Neural cell (in vitro differentiated cells): ENCODE measurements at regions not wholly inside any gene's neighbourhood (a gene's known extent, or its start where the extent isn't known, plus 50 kb on each side); places are given as distances from the start of the nearest gene placed in this dataset.

Source experiments
- H2AFZ ChIP-seq: fragments of 200-600, 300-800 bp; sonication (generic), shearing (Covaris generic); 2 replicates; pipeline ENCODE4 v1.6.0; 2014; ENCODE audit warnings: low read depth, mild to moderate bottlenecking, antibody characterized with exemption, low read length, moderate library complexity
- H3F3A ChIP-seq: fragments of 200-600 bp; shearing (Covaris generic); 2 replicates; pipeline ENCODE4 v1.6.1; 2016; ENCODE audit warnings: mild to moderate bottlenecking, moderate library complexity, mixed read lengths, antibody characterized with exemption, low read length; ENCODE audit not compliant: insufficient read depth, poor library complexity, severe bottlenecking
- H3K27ac ChIP-seq: fragments of 200-600, 300-800 bp; sonication (generic), shearing (Covaris generic); 2 replicates; pipeline ENCODE4 v1.5.1; 2014; ENCODE audit warnings: mild to moderate bottlenecking, low read length, moderate library complexity
- H3K27me3 ChIP-seq: fragments of 300-800, 200-600 bp; sonication (generic), shearing (Covaris generic); 2 replicates; pipeline ENCODE4 v1.6.0; 2014; ENCODE audit warnings: mild to moderate bottlenecking, low read depth, low read length, moderate library complexity; ENCODE audit not compliant: insufficient read depth
- H3K36me3 ChIP-seq: fragments of 300-800, 200-600 bp; sonication (generic), shearing (Covaris generic); 2 replicates; pipeline ENCODE4 v1.5.1; 2014; ENCODE audit warnings: mild to moderate bottlenecking, antibody characterized with exemption, low read length, moderate library complexity; ENCODE audit not compliant: insufficient read depth
- H3K4me2 ChIP-seq: fragments of 300-800, 200-600 bp; sonication (generic), shearing (Covaris generic); 2 replicates; pipeline ENCODE4 v1.6.0; 2014; ENCODE audit warnings: mild to moderate bottlenecking, low read length
- H3K4me3 ChIP-seq: fragments of 300-800, 200-600 bp; sonication (generic), shearing (Covaris generic); 2 replicates; pipeline ENCODE4 v1.5.1; 2014; ENCODE audit warnings: mild to moderate bottlenecking, low read length, moderate library complexity
- H3K79me2 ChIP-seq: fragments of 200-600 bp; shearing (Covaris generic); replicated peaks from 2 replicates; pipeline ENCODE4 v1.6.0; 2014; ENCODE audit warnings: mild to moderate bottlenecking, low read length, moderate library complexity; ENCODE audit not compliant: insufficient read depth
- H3K9ac ChIP-seq: fragments of 300-800, 200-600 bp; sonication (generic), shearing (Covaris generic); 2 replicates; pipeline ENCODE4 v1.6.1; 2016; ENCODE audit warnings: mild to moderate bottlenecking, low read length, mixed read lengths
- H3K9me2 ChIP-seq: fragments of 200-600 bp; shearing (Covaris generic); 2 replicates; pipeline ENCODE4 v1.6.1; 2016; ENCODE audit warnings: mild to moderate bottlenecking, low read length, mixed read lengths; ENCODE audit not compliant: insufficient read depth
- H3K9me3 ChIP-seq: fragments of 200-600, 300-800 bp; sonication (generic), shearing (Covaris generic); 2 replicates; pipeline ENCODE4 v1.6.1; 2016; ENCODE audit warnings: mild to moderate bottlenecking, mixed run types, low read length, moderate library complexity, mixed read lengths
- H4K20me1 ChIP-seq: fragments of 200-600 bp; shearing (Covaris generic); 2 replicates; pipeline ENCODE4 v1.6.1; 2016; ENCODE audit warnings: mild to moderate bottlenecking, mixed run types; ENCODE audit not compliant: insufficient read depth
- CTCF ChIP-seq: fragments of 450-650 bp; IDR thresholded peaks from 2 replicates; pipeline ENCODE4 v1.5.1; 2014; ENCODE audit warnings: antibody characterized with exemption, mild to moderate bottlenecking, moderate library complexity; ENCODE audit not compliant: poor library complexity, severe bottlenecking
- EP300 ChIP-seq: fragments of 450-650 bp; conservative IDR thresholded peaks from 2 replicates; pipeline ENCODE4 v1.6.1; 2014; ENCODE audit warnings: antibody characterized with exemption, mild to moderate bottlenecking, moderate library complexity; ENCODE audit not compliant: poor library complexity, severe bottlenecking
- EZH2 ChIP-seq: fragments of 200-600, 300-800 bp; shearing (Covaris generic), sonication (generic); IDR thresholded peaks from 2 replicates; pipeline ENCODE4 v1.6.1; 2014; ENCODE audit warnings: antibody characterized with exemption, low read length, borderline replicate concordance, mild to moderate bottlenecking; ENCODE audit not compliant: insufficient read depth, poor library complexity, severe bottlenecking
- MXI1 ChIP-seq: fragments of 450-650 bp; conservative IDR thresholded peaks from 2 replicates; pipeline ENCODE4 v1.6.1; 2014; ENCODE audit warnings: antibody characterized with exemption, mild to moderate bottlenecking; ENCODE audit not compliant: poor library complexity, severe bottlenecking
- POLR2AphosphoS5 ChIP-seq: IDR thresholded peaks from 2 replicates; pipeline ENCODE4 v1.6.1; 2012
- RAD21 ChIP-seq: fragments of 450-650 bp; conservative IDR thresholded peaks from 2 replicates; pipeline ENCODE4 v1.6.1; 2014; ENCODE audit warnings: antibody characterized with exemption, mild to moderate bottlenecking, moderate library complexity
- REST ChIP-seq: IDR thresholded peaks from 2 replicates; pipeline ENCODE4 v1.6.1; 2012; ENCODE audit warnings: borderline replicate concordance
- SMC3 ChIP-seq: fragments of 450-650 bp; conservative IDR thresholded peaks from 2 replicates; pipeline ENCODE4 v1.6.1; 2014; ENCODE audit warnings: antibody characterized with exemption, mild to moderate bottlenecking, moderate library complexity; ENCODE audit not compliant: poor library complexity
- TAF1 ChIP-seq: IDR thresholded peaks from 2 replicates; pipeline ENCODE4 v1.6.1; 2012; ENCODE audit warnings: low read depth

GRCh38 chr2:18413676-18414396 is 146.6 kb downstream of the RDH14 start:
- Histone ChIP-seq H3K4me3 (no peak overlapping the region), H3K9ac (no peak overlapping the region), H3F3A (no peaks in the 10 kb centered on the region), H3K9me3 (no peaks in the 10 kb centered on the region), H3K79me2 (no peaks in the 10 kb centered on the region), H2AFZ (no peak overlapping the region), H4K20me1 (no peaks in the 10 kb centered on the region), H3K9me2 (no peaks in the 10 kb centered on the region), H3K27ac (no peak overlapping the region), H3K27me3 (no peaks in the 10 kb centered on the region), H3K36me3 (no peaks in the 10 kb centered on the region), H3K4me2 (no peak overlapping the region)
- TF ChIP-seq REST: no peak
- TF ChIP-seq MXI1: no peak
- no peak for TF ChIP-seq EZH2
- no peak for TF ChIP-seq EP300
- TF ChIP-seq TAF1: no peak
- TF ChIP-seq CTCF: no peak
- no peak for TF ChIP-seq SMC3
- no peak for TF ChIP-seq POLR2AphosphoS5
- TF ChIP-seq RAD21: no peak

GRCh38 chr2:18412980-18413675 is 147.3 kb downstream of the RDH14 start:
- H3K9ac ChIP-seq: no peak overlapping the region
- H3F3A ChIP-seq: no peaks in the 10 kb centered on the region
- no peaks in the 10 kb centered on the region for H3K9me2 ChIP-seq
- no peaks in the 10 kb centered on the region for H3K27me3 ChIP-seq
- H4K20me1 ChIP-seq: no peaks in the 10 kb centered on the region
- TF ChIP-seq SMC3: no peak
- no peak for TF ChIP-seq RAD21
- no peak for TF ChIP-seq EZH2
- TF ChIP-seq REST: no peak
- no peak for TF ChIP-seq POLR2AphosphoS5
- no peak for TF ChIP-seq CTCF
- no peak for TF ChIP-seq EP300
- TF ChIP-seq MXI1: no peak
- no peak for TF ChIP-seq TAF1
- H3K79me2 ChIP-seq: no peaks in the 10 kb centered on the region
- H3K36me3 ChIP-seq: no peaks in the 10 kb centered on the region
- H2AFZ ChIP-seq: no peak overlapping the region
- H3K27ac ChIP-seq: no peak overlapping the region
- no peak overlapping the region for H3K4me3 ChIP-seq
- H3K9me3 ChIP-seq: no peaks in the 10 kb centered on the region
- H3K4me2 ChIP-seq: no peak overlapping the region
